HG03354 (cell line): ENCODE measurements at regions not wholly inside any gene's neighbourhood (a gene's known extent, or its start where the extent isn't known, plus 50 kb on each side); places are given as distances from the start of the nearest gene placed in this dataset.
"Not testable (repeated sequence)": the region's sequence is repeated elsewhere in the genome, so short reads cannot be mapped to it uniquely, and the experiment has no call there.

Source experiments
- ATAC-seq: cut with Tn5 transposase; IDR thresholded peaks from one replicate; pipeline ENCODE4 v1.9.1; 2021; ENCODE audit warnings: mild to moderate bottlenecking; ENCODE audit not compliant: unreplicated experiment, poor library complexity, severe bottlenecking

GRCh38 chr12:131659976-131660375 lies 50.9 kb upstream of the SFSWAP start:
- ATAC-seq, result not testable (repeated sequence)

GRCh38 chr12:131660401-131660800 lies 50.5 kb upstream of the SFSWAP start:
- ATAC-seq, result not testable (repeated sequence)
